Posterior vena cava (tissue), 2 donors: ENCODE measurements at regions not wholly inside any gene's neighbourhood (a gene's known extent, or its start where the extent isn't known, plus 50 kb on each side); places are given as distances from the start of the nearest gene placed in this dataset.

Experiments used
- DNase-seq: peaks from one replicate; pipeline ENCODE4 v3.0.0-alpha.2; 2020; ENCODE audit warnings: low spot score
- intact Hi-C, 2 donors: fragments of 100-400 bp; cut with DNase I; formaldehyde crosslinking; loops; one replicate each; pipeline versions ENCODE4 v1.14.1 to v1.14.2; 2022 to 2023
- donor health status: DM: yes; HTN: yes; CAD: no.
- donor health status: DM: yes; HTN: yes; CAD: no.

DNA sequence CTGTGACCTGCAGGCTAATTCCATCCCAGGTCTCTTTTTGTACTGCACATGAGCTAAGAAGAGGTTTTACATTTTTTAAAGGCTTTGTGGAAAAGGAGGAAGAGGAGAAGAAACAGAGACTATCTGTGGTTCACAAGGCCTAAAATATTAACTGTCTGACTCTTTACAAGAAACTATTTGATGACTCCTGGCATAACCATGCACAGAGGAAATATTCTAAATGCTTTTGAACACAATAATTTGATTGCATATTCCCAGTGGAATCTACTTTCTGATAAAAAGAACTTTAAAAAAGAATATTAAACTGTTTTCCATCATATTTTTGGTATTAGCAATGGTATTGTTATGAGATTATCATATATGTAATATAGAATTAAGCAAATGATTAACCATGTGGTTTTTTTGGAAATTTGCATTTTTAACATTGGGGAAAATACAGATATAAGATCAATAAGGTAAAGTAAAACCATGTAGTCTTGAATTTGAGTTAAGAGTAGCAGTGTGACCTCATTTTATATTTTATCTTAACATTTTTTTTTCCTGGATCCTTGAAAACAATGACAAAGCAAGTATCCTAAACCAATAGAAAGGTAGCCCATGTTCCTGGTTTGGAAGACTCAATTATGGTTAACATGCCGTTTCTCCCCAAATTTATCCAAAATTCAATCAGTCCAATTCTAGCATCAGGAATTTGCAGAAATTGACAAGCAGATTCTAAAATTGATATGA, 251.0 kb downstream of the UQCRFS1 start:
- intact Hi-C loops = no loop called here
- DNase-seq = no peak

GRCh38 chr19:28960986-28961705, 251.8 kb downstream of the UQCRFS1 start:
- intact Hi-C loops = no loop called here
- DNase-seq = no peak

DNA sequence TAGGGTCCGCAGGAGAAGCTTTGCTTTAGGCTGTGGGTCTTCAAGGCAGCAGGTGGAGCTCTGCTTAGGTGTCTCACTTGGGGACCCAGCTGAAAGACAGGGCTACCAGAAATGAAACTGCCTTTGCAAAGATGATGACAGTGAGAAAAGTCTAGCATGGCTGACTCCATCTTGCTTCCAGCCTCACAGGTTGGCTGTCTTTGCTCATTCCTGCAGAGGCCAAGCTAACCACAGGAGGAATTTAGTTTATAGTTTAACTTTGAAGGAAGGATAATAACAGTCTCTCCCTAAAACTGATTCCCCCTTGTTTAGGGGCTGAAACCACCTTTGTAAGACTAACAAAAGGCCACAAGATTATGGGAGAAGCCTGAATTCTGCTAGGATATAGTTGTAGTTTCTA, 252.4 kb downstream of the UQCRFS1 start:
- DNase-seq = no peak
- intact Hi-C loops = no loop called here

DNA sequence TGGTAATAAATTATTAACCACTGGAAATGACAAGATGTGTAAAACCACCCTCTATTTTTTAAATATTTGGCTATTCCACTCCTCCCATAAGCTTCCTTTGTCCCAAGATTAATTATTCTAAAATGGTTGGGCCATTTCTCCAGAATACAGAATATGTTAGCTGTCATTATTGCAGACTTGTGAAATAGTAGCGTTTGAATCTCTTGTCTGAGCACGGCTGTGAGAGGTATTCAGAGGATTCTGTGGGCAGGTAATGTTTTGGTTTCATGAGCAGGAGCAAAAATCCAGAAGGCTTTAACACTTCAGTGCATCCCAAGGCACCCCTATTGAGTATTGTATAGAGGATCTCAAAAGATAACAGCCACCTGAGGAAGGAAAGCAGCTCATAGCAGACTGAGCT, 256.0 kb downstream of the UQCRFS1 start:
- intact Hi-C loops = no loop called here
- no peak for DNase-seq

- intact Hi-C loops = no loop called here
- DNase-seq = no peak
These were observed 256.5 kb downstream of the UQCRFS1 start for GRCh38 chr19:28956421-28956820.

- DNase-seq = no peak
- intact Hi-C loops = no loop called here
These were observed 263.4 kb downstream of the UQCRFS1 start for GRCh38 chr19:28949535-28949934.

DNA sequence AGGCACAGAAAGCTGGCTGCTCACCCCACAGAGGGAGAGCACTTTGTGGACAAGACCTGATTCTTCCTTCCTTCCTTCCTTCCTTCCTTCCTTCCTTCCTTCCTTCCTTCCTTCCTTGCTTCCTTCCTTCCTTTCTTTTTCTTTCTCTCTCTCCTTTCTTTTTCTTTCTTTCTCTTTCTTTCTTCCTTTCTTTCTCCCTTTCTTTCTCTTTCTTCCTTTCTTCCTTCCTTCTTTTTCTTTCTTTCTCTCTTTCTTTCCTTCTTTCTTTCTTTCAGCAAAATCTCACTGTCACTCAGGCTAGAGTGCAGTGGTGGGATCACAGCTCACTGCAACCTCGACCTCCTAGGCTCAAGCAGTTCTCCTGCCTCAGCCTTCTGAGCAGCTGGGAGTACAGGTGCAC, 263.9 kb downstream of the UQCRFS1 start:
- no peak for DNase-seq
- intact Hi-C loops = no loop called here

DNA sequence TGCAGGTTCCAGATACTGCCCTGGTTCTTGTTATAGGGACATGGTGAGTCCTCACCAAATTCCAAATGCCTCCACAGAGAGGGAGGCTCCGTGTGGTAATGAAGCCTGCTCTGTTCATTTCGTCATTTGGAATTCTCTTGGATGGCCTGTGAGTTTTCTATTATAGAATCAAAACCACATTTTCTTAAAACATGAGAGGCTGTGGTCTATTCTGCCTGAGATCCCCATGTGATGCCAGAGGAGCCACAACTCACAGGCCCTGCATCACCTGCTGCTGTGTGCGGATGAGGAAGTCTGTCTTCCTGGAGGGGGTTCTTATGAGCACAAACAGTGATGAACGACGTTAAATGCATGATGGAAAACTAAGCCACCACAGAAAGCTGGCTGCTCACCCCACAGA, 264.4 kb downstream of the UQCRFS1 start:
- no peak for DNase-seq
- intact Hi-C loops = no loop called here

- intact Hi-C loops = no loop called here
- no peak for DNase-seq
These were observed 264.9 kb downstream of the UQCRFS1 start for GRCh38 chr19:28948026-28948425.

- intact Hi-C loops = loop anchor here in 1 of 2 donors (2.0 kb wide), 1 partner anchor 75 kb away; no protein-coding TSS in a partner anchor
These were observed 269.3 kb downstream of the UQCRFS1 start for GRCh38 chr19:28943651-28944050.

DNA sequence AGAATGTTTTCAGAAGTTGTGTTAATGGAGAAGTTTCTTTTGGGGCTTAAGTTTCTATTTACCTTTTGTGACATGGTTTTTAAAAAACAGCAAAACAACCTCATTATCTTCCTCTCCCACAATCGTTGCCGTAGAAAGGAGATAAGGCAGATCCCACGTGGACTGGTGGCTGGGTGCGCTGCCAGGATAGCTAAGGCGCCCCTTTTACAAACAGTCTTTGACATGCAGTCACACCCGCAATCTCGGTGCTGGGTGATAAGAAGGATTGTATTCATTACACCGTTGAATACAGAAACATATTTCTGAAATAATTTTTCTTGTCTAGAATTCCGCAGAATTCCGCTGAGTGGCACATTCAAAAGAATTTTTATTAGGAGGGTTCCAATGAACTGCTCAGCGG, 271.1 kb downstream of the UQCRFS1 start:
- intact Hi-C loops = no loop called here
- DNase-seq = no peak

More at GRCh38 chr19:28943651-28944050, 269.3 kb downstream of the UQCRFS1 start:
- no peak for DNase-seq

GRCh38 chr19:28940751-28941500, 272.0 kb downstream of the UQCRFS1 start:
- no peak for DNase-seq
- intact Hi-C loops = no loop called here

GRCh38 chr19:28939236-28939635, 273.7 kb downstream of the UQCRFS1 start:
- DNase-seq = no peak
- intact Hi-C loops = no loop called here

DNA sequence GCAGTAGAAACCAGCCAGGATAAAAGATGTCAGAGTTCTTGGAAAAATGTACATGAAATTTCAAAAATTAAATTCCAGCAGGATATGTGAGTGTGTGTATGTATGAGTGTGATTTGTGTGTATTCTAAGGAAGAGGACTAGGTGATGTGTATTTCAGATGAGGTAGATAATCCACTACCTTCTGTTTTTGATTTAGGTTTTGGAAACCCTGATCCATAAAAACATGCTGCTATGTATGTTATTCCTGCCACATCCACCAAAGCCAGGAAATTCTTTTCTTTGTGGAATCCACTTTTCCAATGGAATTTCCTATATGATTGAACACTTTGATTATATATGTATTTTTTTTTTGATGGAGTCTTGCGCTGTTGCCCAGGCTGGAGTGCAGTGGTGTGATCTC, 276.9 kb downstream of the UQCRFS1 start:
- DNase-seq = no peak

DNA sequence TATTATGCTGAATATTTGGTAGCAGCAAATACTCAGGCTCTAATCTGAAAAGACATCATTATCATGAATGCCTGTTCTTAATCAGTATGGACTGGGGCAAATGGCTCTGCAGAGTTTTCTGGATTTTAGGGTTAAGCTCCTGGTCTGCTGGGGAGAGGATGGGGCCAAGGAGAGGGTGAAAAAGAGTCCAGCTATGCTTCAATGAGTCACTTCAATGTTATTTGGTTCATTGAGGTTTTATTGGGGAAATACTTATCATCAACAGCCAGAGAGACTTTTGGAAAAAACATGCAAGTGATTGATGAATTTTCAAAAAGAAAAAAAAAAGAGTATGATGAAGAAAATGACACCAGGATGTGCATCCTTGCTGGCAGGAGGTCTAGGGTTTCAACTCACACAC, 278.3 kb downstream of the UQCRFS1 start:
- no peak for DNase-seq
- intact Hi-C loops = no loop called here

More for the DNA sequence above, 276.9 kb downstream of the UQCRFS1 start:
- intact Hi-C loops = no loop called here

- intact Hi-C loops = no loop called here
- no peak for DNase-seq
These were observed 279.9 kb downstream of the UQCRFS1 start for GRCh38 chr19:28933039-28933438.

- intact Hi-C loops = no loop called here
- no peak for DNase-seq
These were observed 280.5 kb downstream of the UQCRFS1 start for GRCh38 chr19:28932446-28932845.

- intact Hi-C loops = no loop called here
- DNase-seq = no peak
These were observed 283.9 kb downstream of the UQCRFS1 start for GRCh38 chr19:28929006-28929405.

- no peak for DNase-seq
- intact Hi-C loops = no loop called here
These were observed 285.5 kb downstream of the UQCRFS1 start for GRCh38 chr19:28927456-28927855.
